ENCODE measurements at regions not wholly inside any gene's neighbourhood (a gene's known extent, or its start where the extent isn't known, plus 50 kb on each side); places are given as distances from the start of the nearest gene placed in this dataset.

GRCh38 chr14:99065551-99065950 is 206.4 kb downstream of the BCL11B start:
- no peak for DNase-seq (ENCODE audit: low read depth)

- no peak for DNase-seq (ENCODE audit: low read depth)
Measured at GRCh38 chr14:99066378-99066777, 205.6 kb downstream of the BCL11B start.

GRCh38 chr14:99067141-99067920 is 204.7 kb downstream of the BCL11B start:
- DNase-seq (ENCODE audit: low read depth), result no peak

GRCh38 chr14:99067927-99068326 is 204.1 kb downstream of the BCL11B start:
- no peak for DNase-seq (ENCODE audit: low read depth)

- DNase-seq (ENCODE audit: low read depth), result no peak
Measured at GRCh38 chr14:99069946-99070345, 202.1 kb downstream of the BCL11B start.

- no peak for DNase-seq (ENCODE audit: low read depth)
Measured at GRCh38 chr14:99072433-99072832, 199.6 kb downstream of the BCL11B start.

GRCh38 chr14:99072956-99073355 is 199.0 kb downstream of the BCL11B start:
- DNase-seq (ENCODE audit: low read depth), result no peak

GRCh38 chr14:99073431-99073830 is 198.6 kb downstream of the BCL11B start:
- DNase-seq (ENCODE audit: low read depth), result no peak

GRCh38 chr14:99075061-99075460 is 196.9 kb downstream of the BCL11B start:
- DNase-seq (ENCODE audit: low read depth), result no peak

GRCh38 chr14:99075771-99076375 is 196.1 kb downstream of the BCL11B start:
- no peak for DNase-seq (ENCODE audit: low read depth)

- DNase-seq (ENCODE audit: low read depth), result no peak
Measured at GRCh38 chr14:99077076-99077843, 194.7 kb downstream of the BCL11B start.

- no peak for DNase-seq (ENCODE audit: low read depth)
Measured at GRCh38 chr14:99077844-99078236, 194.2 kb downstream of the BCL11B start.

- no peak for DNase-seq (ENCODE audit: low read depth)
Measured at GRCh38 chr14:99078426-99078825, 193.6 kb downstream of the BCL11B start.

GRCh38 chr14:99079061-99079727 is 192.8 kb downstream of the BCL11B start:
- DNase-seq (ENCODE audit: low read depth), result no peak

GRCh38 chr14:99080306-99080705 is 191.7 kb downstream of the BCL11B start:
- DNase-seq (ENCODE audit: low read depth), result no peak

GRCh38 chr14:99081156-99081765 is 190.7 kb downstream of the BCL11B start:
- no peak for DNase-seq (ENCODE audit: low read depth)

- no peak for DNase-seq (ENCODE audit: low read depth)
Measured at GRCh38 chr14:99081880-99082279, 190.1 kb downstream of the BCL11B start.

GRCh38 chr14:99093532-99094517 is 178.2 kb downstream of the BCL11B start:
- DNase-seq (ENCODE audit: low read depth), result no peak

GRCh38 chr14:99094901-99095300 is 177.1 kb downstream of the BCL11B start:
- no peak for DNase-seq (ENCODE audit: low read depth)

GRCh38 chr14:99095369-99095768 is 176.6 kb downstream of the BCL11B start:
- DNase-seq (ENCODE audit: low read depth), result no peak

GRCh38 chr14:99098199-99098598 is 173.8 kb downstream of the BCL11B start:
- no peak for DNase-seq (ENCODE audit: low read depth)

Measured in stimulated activated CD8-positive, alpha-beta memory T cell treated with anti-CD3 and anti-CD28 coated beads, Interleukin-4, amount 100 ng/mL, for 24 hours (primary cell).